Thoracic aorta (tissue), 2 donors: ENCODE measurements at regions not wholly inside any gene's neighbourhood (a gene's known extent, or its start where the extent isn't known, plus 50 kb on each side); places are given as distances from the start of the nearest gene placed in this dataset.
"Not testable (repeated sequence)": the region's sequence is repeated elsewhere in the genome, so short reads cannot be mapped to it uniquely, and the experiment has no call there.

Experiments
- ATAC-seq: fragments of 150-250 bp; one replicate; pipeline ENCODE4 v1.8.0; 2017; ENCODE audit warnings: low read depth; ENCODE audit not compliant: insufficient number of reproducible peaks, low FRiP score
- DNase-seq: peaks from one replicate; pipeline ENCODE4 v3.0.0-alpha.2; 2020; ENCODE audit warnings: low spot score
- H3K27ac ChIP-seq, 2 donors: fragments of 200-600 bp; sonication (generic); 1 replicate in 1 of 2; 2 replicates in 1 of 2; pipeline ENCODE4 v1.5.1; 2016; ENCODE audit warnings: mild to moderate bottlenecking in 2 of 2, moderate library complexity in 2 of 2
- H3K27me3 ChIP-seq: fragments of 200-600 bp; sonication (generic); replicated peaks from 2 replicates; pipeline ENCODE4 v1.6.0; 2016; ENCODE audit warnings: mild to moderate bottlenecking; ENCODE audit not compliant: insufficient read depth
- H3K36me3 ChIP-seq: fragments of 200-600 bp; sonication (generic); one replicate; pipeline ENCODE4 v1.5.1; 2016
- H3K4me1 ChIP-seq, 2 donors: fragments of 200-600 bp; sonication (generic); 1 replicate in 1 of 2; 2 replicates in 1 of 2; pipeline versions ENCODE4 v1.5.1 to v1.6.0; 2016; ENCODE audit warnings: low read depth in 2 of 2, mild to moderate bottlenecking in 1 of 2; ENCODE audit not compliant: control insufficient read depth in 1 of 2
- H3K4me3 ChIP-seq: fragments of 200-600 bp; sonication (generic); 2 replicates; pipeline ENCODE4 v1.5.1; 2016; ENCODE audit warnings: mild to moderate bottlenecking
- H3K9me3 ChIP-seq: fragments of 200-600 bp; sonication (generic); 2 replicates; pipeline ENCODE4 v1.5.1; 2016

- H3K27ac ChIP-seq, ATAC-seq, H3K27me3 ChIP-seq, H3K36me3 ChIP-seq, H3K9me3 ChIP-seq, H3K4me3 ChIP-seq, H3K4me1 ChIP-seq, DNase-seq: not testable (repeated sequence)
Observed at GRCh38 chr11:71701435-71702291, 119.0 kb upstream of the KRTAP5-11 start.

- not testable (repeated sequence) for H3K27me3 ChIP-seq, DNase-seq, H3K36me3 ChIP-seq, H3K27ac ChIP-seq, H3K4me3 ChIP-seq, ATAC-seq, H3K9me3 ChIP-seq, H3K4me1 ChIP-seq
Observed at GRCh38 chr11:71705086-71705737, 122.5 kb upstream of the KRTAP5-11 start.

- H3K4me3 ChIP-seq, H3K27me3 ChIP-seq, DNase-seq, ATAC-seq, H3K27ac ChIP-seq, H3K4me1 ChIP-seq, H3K9me3 ChIP-seq, H3K36me3 ChIP-seq: not testable (repeated sequence)
Observed at GRCh38 chr11:71705738-71706432, 123.2 kb upstream of the KRTAP5-11 start.

- H3K9me3 ChIP-seq, H3K36me3 ChIP-seq, H3K27me3 ChIP-seq, H3K4me3 ChIP-seq, ATAC-seq, H3K4me1 ChIP-seq, H3K27ac ChIP-seq, DNase-seq: not testable (repeated sequence)
Observed at GRCh38 chr11:71707083-71707482, 124.4 kb upstream of the KRTAP5-11 start.

- H3K9me3 ChIP-seq, H3K27me3 ChIP-seq, H3K4me3 ChIP-seq, DNase-seq, ATAC-seq, H3K27ac ChIP-seq, H3K4me1 ChIP-seq, H3K36me3 ChIP-seq: not testable (repeated sequence)
Observed at GRCh38 chr11:71709541-71709940, 123.5 kb upstream of the DEFB108B start.

- not testable (repeated sequence) for H3K27ac ChIP-seq, H3K4me1 ChIP-seq, H3K9me3 ChIP-seq, H3K4me3 ChIP-seq, ATAC-seq, H3K27me3 ChIP-seq, DNase-seq, H3K36me3 ChIP-seq
Observed at GRCh38 chr11:71710171-71710671, 122.8 kb upstream of the DEFB108B start.

GRCh38 chr11:71710701-71711385 lies 122.2 kb upstream of the DEFB108B start:
- not testable (repeated sequence) for H3K4me1 ChIP-seq, H3K27ac ChIP-seq, DNase-seq, ATAC-seq, H3K27me3 ChIP-seq, H3K4me3 ChIP-seq, H3K9me3 ChIP-seq, H3K36me3 ChIP-seq

GRCh38 chr11:71712350-71712749 lies 120.7 kb upstream of the DEFB108B start:
- not testable (repeated sequence) for ATAC-seq, H3K27me3 ChIP-seq, H3K4me3 ChIP-seq, H3K9me3 ChIP-seq, H3K4me1 ChIP-seq, H3K27ac ChIP-seq, DNase-seq, H3K36me3 ChIP-seq

- not testable (repeated sequence) for DNase-seq, H3K27me3 ChIP-seq, H3K9me3 ChIP-seq, H3K4me1 ChIP-seq, H3K4me3 ChIP-seq, H3K36me3 ChIP-seq, H3K27ac ChIP-seq, ATAC-seq
Observed at GRCh38 chr11:71712846-71713245, 120.2 kb upstream of the DEFB108B start.

GRCh38 chr11:71714510-71714909 lies 118.5 kb upstream of the DEFB108B start:
- ATAC-seq, H3K9me3 ChIP-seq, H3K4me1 ChIP-seq, DNase-seq, H3K36me3 ChIP-seq, H3K27me3 ChIP-seq, H3K27ac ChIP-seq, H3K4me3 ChIP-seq: not testable (repeated sequence)

GRCh38 chr11:71721840-71722239 lies 111.2 kb upstream of the DEFB108B start:
- not testable (repeated sequence) for H3K4me3 ChIP-seq, H3K27me3 ChIP-seq, H3K4me1 ChIP-seq, DNase-seq, H3K9me3 ChIP-seq, ATAC-seq, H3K36me3 ChIP-seq, H3K27ac ChIP-seq

GRCh38 chr11:71723991-71724390 lies 109.0 kb upstream of the DEFB108B start:
- ATAC-seq, H3K4me1 ChIP-seq, H3K9me3 ChIP-seq, DNase-seq, H3K27me3 ChIP-seq, H3K4me3 ChIP-seq, H3K27ac ChIP-seq, H3K36me3 ChIP-seq: not testable (repeated sequence)
